ENCODE measurements at regions not wholly inside any gene's neighbourhood (a gene's known extent, or its start where the extent isn't known, plus 50 kb on each side); places are given as distances from the start of the nearest gene placed in this dataset.
"Not testable (repeated sequence)": the region's sequence is repeated elsewhere in the genome, so short reads cannot be mapped to it uniquely, and the experiment has no call there.

GRCh38 chr10:5580038-5580428 is 55.3 kb downstream of the CALML3 start:
- TF ChIP-seq CTCF, POLR2A (IDR thresholded peaks at IDR 0.05): not testable (repeated sequence)
